Fibroblast of the aortic adventitia (primary cell): ENCODE measurements at regions not wholly inside any gene's neighbourhood (a gene's known extent, or its start where the extent isn't known, plus 50 kb on each side); places are given as distances from the start of the nearest gene placed in this dataset.

Source experiments
- DNase-seq: peaks from one replicate; pipeline ENCODE4 v3.0.0-alpha.2; 2010; ENCODE audit warnings: low read depth
- H3K4me3 ChIP-seq: 2 replicates; pipeline ENCODE4 v1.5.1; 2011; ENCODE audit warnings: low read depth, mild to moderate bottlenecking, control low read depth, low read length, moderate library complexity
- TF ChIP-seq, protein P1 (sequence below): IDR thresholded peaks from 2 replicates; pipeline ENCODE4 v1.5.1; 2011; ENCODE audit warnings: mild to moderate bottlenecking, low read length, control low read depth, inconsistent platforms; ENCODE audit not compliant: insufficient read depth

DNA sequence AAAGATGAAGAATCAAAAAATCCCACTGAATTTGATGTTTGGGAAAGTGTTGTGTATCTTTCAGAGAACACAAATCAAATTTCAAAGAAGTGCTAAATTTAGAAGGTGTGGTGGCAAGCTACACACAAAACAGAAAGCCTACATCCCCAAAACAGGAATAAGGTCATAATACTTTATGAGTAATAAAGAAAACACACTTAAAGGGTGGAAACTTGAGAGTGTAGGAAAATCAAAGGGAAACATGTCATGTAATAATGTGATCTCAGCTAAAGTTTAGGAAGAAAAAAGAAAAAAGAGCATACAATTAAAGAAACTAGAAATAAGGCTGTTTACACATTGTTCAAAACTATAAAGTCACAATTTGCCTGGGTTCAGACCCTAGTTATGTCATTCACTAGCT, 668.7 kb downstream of the PCDH17 start:
- H3K4me3 ChIP-seq: no peak overlapping the region
- TF ChIP-seq, protein P1, sequence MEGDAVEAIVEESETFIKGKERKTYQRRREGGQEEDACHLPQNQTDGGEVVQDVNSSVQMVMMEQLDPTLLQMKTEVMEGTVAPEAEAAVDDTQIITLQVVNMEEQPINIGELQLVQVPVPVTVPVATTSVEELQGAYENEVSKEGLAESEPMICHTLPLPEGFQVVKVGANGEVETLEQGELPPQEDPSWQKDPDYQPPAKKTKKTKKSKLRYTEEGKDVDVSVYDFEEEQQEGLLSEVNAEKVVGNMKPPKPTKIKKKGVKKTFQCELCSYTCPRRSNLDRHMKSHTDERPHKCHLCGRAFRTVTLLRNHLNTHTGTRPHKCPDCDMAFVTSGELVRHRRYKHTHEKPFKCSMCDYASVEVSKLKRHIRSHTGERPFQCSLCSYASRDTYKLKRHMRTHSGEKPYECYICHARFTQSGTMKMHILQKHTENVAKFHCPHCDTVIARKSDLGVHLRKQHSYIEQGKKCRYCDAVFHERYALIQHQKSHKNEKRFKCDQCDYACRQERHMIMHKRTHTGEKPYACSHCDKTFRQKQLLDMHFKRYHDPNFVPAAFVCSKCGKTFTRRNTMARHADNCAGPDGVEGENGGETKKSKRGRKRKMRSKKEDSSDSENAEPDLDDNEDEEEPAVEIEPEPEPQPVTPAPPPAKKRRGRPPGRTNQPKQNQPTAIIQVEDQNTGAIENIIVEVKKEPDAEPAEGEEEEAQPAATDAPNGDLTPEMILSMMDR: no peak
- DNase-seq: no peak

DNA sequence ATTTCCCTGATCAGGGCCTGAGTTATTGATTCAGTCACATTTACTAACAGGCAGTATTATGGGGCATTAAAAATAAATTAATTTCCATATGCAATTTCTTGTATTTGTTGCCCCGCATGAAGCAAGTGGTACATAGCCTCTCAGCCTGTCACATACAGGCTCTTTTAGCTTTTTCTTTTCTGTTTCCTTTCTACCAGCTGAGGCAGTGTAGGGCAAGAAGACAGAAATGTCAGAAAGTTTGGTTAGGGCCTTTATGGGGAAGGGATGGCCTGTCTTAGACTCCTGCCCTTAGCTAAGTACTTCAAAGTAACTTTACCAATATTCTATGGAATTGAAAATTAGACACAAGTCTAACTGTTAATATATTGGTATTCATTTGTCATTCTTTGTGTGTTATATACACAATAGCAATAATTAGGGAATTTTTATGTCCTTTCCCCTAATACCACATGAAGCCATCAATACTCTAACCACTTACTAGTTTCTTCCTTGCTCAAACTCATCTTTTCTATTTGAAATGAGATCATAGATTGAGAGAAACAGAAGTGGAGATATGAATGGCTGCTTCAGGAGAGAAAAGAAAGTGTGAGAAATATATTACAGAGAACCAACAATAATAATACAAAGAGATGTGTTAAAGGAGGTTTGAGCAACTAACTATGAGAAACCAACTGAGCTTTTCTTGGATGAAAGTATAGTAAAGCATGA, 669.6 kb downstream of the PCDH17 start:
- TF ChIP-seq, protein P1: no peak
- H3K4me3 ChIP-seq: no peak overlapping the region
- no peak for DNase-seq

GRCh38 chr13:58302349-58302748, 670.8 kb downstream of the PCDH17 start:
- DNase-seq: no peak
- H3K4me3 ChIP-seq: no peak overlapping the region
- TF ChIP-seq, protein P1: no peak

DNA sequence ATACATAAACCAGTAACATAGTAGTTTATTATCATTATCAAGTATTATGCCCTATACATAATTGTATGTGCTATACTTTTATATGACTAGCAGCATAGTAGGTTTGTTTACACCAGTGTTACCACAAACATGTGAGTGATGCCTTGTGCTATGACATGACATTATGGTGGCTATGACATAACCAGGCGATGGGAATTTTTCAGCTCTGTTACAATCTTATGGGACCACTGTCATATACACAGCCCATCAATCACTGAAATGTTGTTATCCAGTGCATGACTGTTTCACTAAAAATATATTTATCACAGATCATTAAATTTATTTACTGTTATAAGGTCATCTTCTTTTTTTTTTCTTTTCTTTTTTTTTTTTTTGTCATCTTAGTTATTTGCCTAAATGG, 674.5 kb downstream of the PCDH17 start:
- DNase-seq: no peak
- no peak overlapping the region for H3K4me3 ChIP-seq
- TF ChIP-seq, protein P1: no peak

DNA sequence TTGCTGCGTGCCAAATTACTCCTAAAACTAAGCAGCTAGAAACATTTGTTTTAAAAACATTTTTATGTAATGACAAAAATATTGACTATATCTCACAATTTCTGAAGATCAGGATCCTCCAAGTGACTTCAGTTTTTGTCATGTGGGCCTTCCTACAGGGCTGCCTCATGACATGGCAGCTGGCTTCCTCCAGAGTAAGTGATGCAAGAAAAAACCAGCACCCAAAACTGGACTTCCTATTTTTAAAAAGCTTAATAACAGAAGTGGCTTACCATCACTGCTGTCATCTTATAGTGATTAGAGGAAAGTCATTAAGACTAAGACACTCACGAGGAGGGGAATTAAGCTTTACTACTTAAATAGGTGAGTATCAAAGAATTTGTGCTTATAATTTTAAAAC, 681.7 kb downstream of the PCDH17 start:
- TF ChIP-seq, protein P1: no peak
- no peak overlapping the region for H3K4me3 ChIP-seq
- no peak for DNase-seq

- H3K4me3 ChIP-seq: no peak overlapping the region
- no peak for DNase-seq
- TF ChIP-seq, protein P1: no peak
These were observed 687.1 kb downstream of the PCDH17 start for GRCh38 chr13:58318495-58319167.
